Heart right ventricle (tissue), 16 donors: ENCODE measurements at regions not wholly inside any gene's neighbourhood (a gene's known extent, or its start where the extent isn't known, plus 50 kb on each side); places are given as distances from the start of the nearest gene placed in this dataset.
A peak's percentile ranks its signal among the peaks of the same experiment; 100 is the strongest.

Experiments used
- ATAC-seq, 8 donors: fragments of 200-7000 bp; cut with Tn5 transposase; one replicate each; pipeline ENCODE4 v1.9.1; 2020; ENCODE audit warnings: mild to moderate bottlenecking in 8 of 8, moderate library complexity in 8 of 8, moderate number of reproducible peaks in 1 of 8
- DNase-seq, 2 donors: peaks; one replicate each; pipeline ENCODE4 v3.0.0-alpha.2; 2020
- H3K27ac ChIP-seq, 10 donors: fragments of 200-600 bp; sonication (generic) in 2 of 10; one replicate each; pipeline versions ENCODE4 v1.5.0 to v1.8.0; 2020 to 2022; ENCODE audit warnings: mild to moderate bottlenecking in 3 of 10
- H3K27me3 ChIP-seq, 7 donors: fragments of 200-600 bp; one replicate each; pipeline ENCODE4 v1.8.0; 2021 to 2022; ENCODE audit warnings: mild to moderate bottlenecking in 2 of 7
- H3K36me3 ChIP-seq, 9 donors: fragments of 200-600 bp; sonication (generic) in 1 of 9; one replicate each; pipeline versions ENCODE4 v1.5.0 to v1.8.0; 2020 to 2022; ENCODE audit warnings: mild to moderate bottlenecking in 2 of 9
- H3K4me1 ChIP-seq, 9 donors: fragments of 200-600 bp; sonication (generic) in 1 of 9; one replicate each; pipeline versions ENCODE4 v1.5.0 to v1.8.0; 2020 to 2022; ENCODE audit warnings: mild to moderate bottlenecking in 4 of 9
- H3K4me3 ChIP-seq, 10 donors: fragments of 200-600 bp; sonication (generic) in 2 of 10; one replicate each; pipeline versions ENCODE4 v1.5.0 to v1.8.0; 2020 to 2022; ENCODE audit warnings: mild to moderate bottlenecking in 7 of 10, moderate library complexity in 2 of 10
- H3K9me3 ChIP-seq, 11 donors: fragments of 200-600 bp in 10 of 11; sonication (generic) in 2 of 11; one replicate each; pipeline versions ENCODE4 v1.5.0 to v1.8.0; 2013 to 2022; ENCODE audit warnings: mild to moderate bottlenecking in 2 of 11, control low read depth in 1 of 11, moderate library complexity in 1 of 11
- CTCF ChIP-seq, 9 donors: fragments of 200-600 bp; sonication (generic) in 2 of 9; IDR thresholded peaks; one replicate each; pipeline versions ENCODE4 v1.5.0 to v1.8.0; 2021 to 2022; ENCODE audit warnings: antibody characterized with exemption in 9 of 9, mild to moderate bottlenecking in 5 of 9, moderate library complexity in 1 of 9
- WGBS, 2 donors: extraction: QIAGEN DNeasy Blood & Tissue Kit; methylation state at CpG; one replicate each; pipeline ENCODE4 v1.1.7; 2013; ENCODE audit warnings: inconsistent platforms in 1 of 2; 5-methylcytosine and 5-hydroxymethylcytosine counted together
- intact Hi-C, 10 donors: fragments of 100-400 bp; cut with DNase I; formaldehyde crosslinking; loops; one replicate each; pipeline versions ENCODE4 v1.11.1 to v1.14.2; 2022
- donor health status: Arrhythmogenic right ventricular cardiomyopathy.
- donor health status: ischemic (EF 13 %, LVEDD 7.1; RV severe dilation, severe dysfunction).
- donor health status: healthy with polysubstance abuse.
- donor health status: DM: no; HTN: yes; CAD: no.
- donor health status: DM: no; HTN: no; CAD: no.
- donor health status: ischemic (EF 25% LVEDD 6.9; RV normal size, moderate dysfunction).
- donor health status: ischemic (EF 25% LVEDD 5.7; RV mildly dilated, moderate dysfunction).
- donor health status: healthy.
- donor health status: DM: yes; HTN: yes; CAD: no.
- donor health status: Ischemic cardiomyopathy.
- donor health status: ischemic (EF 35%, LVEDD 5.7; RV mildly dilated, moderate dysfunction).
- donor health status: nonischemic (EF 11% LVEDD 7.7; RV severe dilation, severe dysfunction).
- donor health status: DM: yes; HTN: yes; CAD: no.
- donor health status: PGD.
- donor health status: ischemic (EF 29% LVEDD 5.4; RV normal size, mild dysfunction).
- donor health status: nonischemic (EF 23%, LVEDD 6.1; RV moderate dilation, normal function).

DNA sequence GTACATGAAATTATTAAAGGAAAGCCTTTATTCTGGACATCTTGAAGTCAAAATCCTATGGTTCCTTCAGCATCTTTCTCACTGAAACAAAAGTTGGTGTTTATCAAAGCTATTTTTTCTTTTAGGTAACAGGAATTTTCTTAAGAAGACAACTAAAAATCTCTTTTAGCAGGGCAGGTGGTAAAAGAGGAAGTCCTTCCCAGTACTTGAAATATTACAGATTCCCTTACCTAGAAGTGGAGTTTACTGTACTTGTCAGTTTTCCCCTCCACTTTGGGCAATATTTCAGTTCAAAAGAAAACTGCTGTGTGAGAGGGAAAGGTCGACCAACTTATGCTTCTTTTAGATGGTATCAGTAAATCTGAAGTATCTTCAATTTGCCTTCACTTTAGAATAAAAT lies 64.3 kb upstream of the TDRD3 start:
- Histone ChIP-seq H3K27ac (no peak overlapping the region), H3K9me3 (peaks cover 0 to 11% (median 0%) of the 10 kb centered on the region in 11 donors), H3K4me1 (peaks cover 0 to 8% (median 4%) of the 10 kb centered on the region in 9 donors), H3K4me3 (no peak overlapping the region), H3K27me3 (no peaks in the 10 kb centered on the region), H3K36me3 (no peaks in the 10 kb centered on the region)
- WGBS, 2 donors: 52% methylated on average over 1 of the region's 1 CpG
- intact Hi-C loops: loop anchor here in 5 of 10 donors (5.0 to 10.0 kb wide), 5 partner anchors 92 to 938 kb away; no protein-coding TSS in a partner anchor
- ATAC-seq (no peak), DNase-seq (no peak)
- TF ChIP-seq CTCF (IDR thresholded peaks at IDR 0.05): no peak

- intact Hi-C loops: loop anchor here in 5 of 10 donors (5.0 to 10.0 kb wide), 5 partner anchors 90 to 940 kb away; no protein-coding TSS in a partner anchor
- peaks cover 0 to 11% (median 0%) of the 10 kb centered on the region in 11 donors for H3K9me3 ChIP-seq
Measured at GRCh38 chr13:60334310-60334709, 62.7 kb upstream of the TDRD3 start.

DNA sequence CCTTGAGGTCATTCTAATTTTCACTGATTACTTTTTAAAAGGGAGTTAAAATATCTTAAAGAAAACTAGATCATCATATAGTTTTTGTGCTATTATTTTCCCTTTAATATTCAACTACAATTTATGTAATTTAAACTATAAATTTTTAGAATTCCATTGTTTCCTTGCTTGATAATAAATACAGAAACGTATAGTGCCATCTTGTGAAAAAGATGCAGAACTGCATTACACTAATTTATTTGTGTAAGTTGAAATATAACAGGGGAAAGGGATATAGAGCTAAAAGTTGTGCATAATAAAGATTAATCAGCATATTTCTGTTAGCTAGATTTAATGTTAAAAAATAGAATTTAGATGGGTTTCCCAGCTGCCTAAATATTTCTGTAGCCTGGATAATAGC lies 61.5 kb upstream of the TDRD3 start:
- TF ChIP-seq CTCF (IDR thresholded peaks at IDR 0.05): peak in 8 of 9 donors; percentile 18 to 71 (median 64)
- DNase-seq (no peak), ATAC-seq (no peak)
- Histone ChIP-seq H3K27ac (no peak overlapping the region), H3K36me3 (no peaks in the 10 kb centered on the region), H3K4me3 (no peak overlapping the region), H3K4me1 (no peaks in the 10 kb centered on the region), H3K27me3 (peaks cover 0 to 5% (median 0%) of the 10 kb centered on the region in 7 donors), H3K9me3 (peaks cover 0 to 11% (median 0%) of the 10 kb centered on the region in 11 donors)
- intact Hi-C loops: loop anchor here in 5 of 10 donors (10.0 kb wide), 4 partner anchors 89 to 941 kb away; no protein-coding TSS in a partner anchor
- WGBS, 2 donors: 2 to 5% methylated on average over 1 of the region's 1 CpG

More at GRCh38 chr13:60334310-60334709, 62.7 kb upstream of the TDRD3 start:
- Histone ChIP-seq H3K4me1 (no peaks in the 10 kb centered on the region), H3K4me3 (no peak overlapping the region), H3K36me3 (no peaks in the 10 kb centered on the region), H3K27me3 (no peaks in the 10 kb centered on the region), H3K27ac (no peak overlapping the region)
- ATAC-seq: no peak
- no peak for DNase-seq
- WGBS, 2 donors: 48 to 57% methylated on average over 1 of the region's 1 CpG
- TF ChIP-seq CTCF (IDR thresholded peaks at IDR 0.05): no peak

- no peak overlapping the region for H3K27ac ChIP-seq
- DNase-seq (no peak), ATAC-seq (no peak)
- no peaks in the 10 kb centered on the region for H3K4me1 ChIP-seq
- WGBS, 2 donors: 94 to 95% methylated on average over 2 of the region's 2 CpGs
- intact Hi-C loops: loop anchor here in 5 of 10 donors (10.0 kb wide), 4 partner anchors 86 to 944 kb away; no protein-coding TSS in a partner anchor
- no peak for TF ChIP-seq CTCF (IDR thresholded peaks at IDR 0.05)
- no peak overlapping the region for H3K4me3 ChIP-seq
- no peaks in the 10 kb centered on the region for H3K36me3 ChIP-seq
- peaks cover 0 to 11% (median 2%) of the 10 kb centered on the region in 7 donors for H3K27me3 ChIP-seq
- H3K9me3 ChIP-seq: peaks cover 0 to 3% (median 0%) of the 10 kb centered on the region in 11 donors
Measured at GRCh38 chr13:60338754-60339153, 58.3 kb upstream of the TDRD3 start.
